OCI-LY1 (cell line): ENCODE measurements at regions not wholly inside any gene's neighbourhood (a gene's known extent, or its start where the extent isn't known, plus 50 kb on each side); places are given as distances from the start of the nearest gene placed in this dataset.

Experiments
- H2AFZ ChIP-seq: fragments of 200-600 bp; sonication (generic), shearing (Covaris generic); 2 replicates; pipeline ENCODE4 v1.6.0; 2014; ENCODE audit warnings: antibody characterized with exemption, mild to moderate bottlenecking, low read length
- H3F3A ChIP-seq: fragments of 200-600 bp; sonication (generic), shearing (Covaris generic); 2 replicates; pipeline ENCODE4 v1.6.0; 2014; ENCODE audit warnings: mild to moderate bottlenecking, antibody characterized with exemption, low read length, moderate library complexity; ENCODE audit not compliant: insufficient read depth
- H3K27ac ChIP-seq: fragments of 200-600 bp; sonication (generic); 2 replicates; pipeline ENCODE4 v1.5.1; 2014; ENCODE audit warnings: low read length, mixed run types, mild to moderate bottlenecking, low read depth; ENCODE audit not compliant: poor library complexity, severe bottlenecking
- H3K27me3 ChIP-seq: fragments of 200-600 bp; sonication (generic); 2 replicates; pipeline ENCODE4 v1.6.0; 2014; ENCODE audit warnings: antibody characterized with exemption, mild to moderate bottlenecking, low read length, moderate library complexity; ENCODE audit not compliant: insufficient read depth
- H3K36me3 ChIP-seq: fragments of 200-600 bp; sonication (generic); 2 replicates; pipeline ENCODE4 v1.6.1; 2014; ENCODE audit warnings: mild to moderate bottlenecking, antibody characterized with exemption, low read length, moderate library complexity, mixed read lengths; ENCODE audit not compliant: insufficient read depth
- H3K4me1 ChIP-seq: fragments of 200-600 bp; sonication (generic); 2 replicates; pipeline ENCODE4 v1.5.1; 2014; ENCODE audit warnings: mild to moderate bottlenecking, low read length, moderate library complexity; ENCODE audit not compliant: insufficient read depth, severe bottlenecking
- H3K4me2 ChIP-seq: fragments of 200-600 bp; sonication (generic), shearing (Covaris generic); 2 replicates; pipeline ENCODE4 v1.6.1; 2014; ENCODE audit warnings: low read length
- H3K4me3 ChIP-seq: fragments of 200-600 bp; sonication (generic); 2 replicates; pipeline ENCODE4 v1.5.1; 2014; ENCODE audit warnings: low read length, low read depth, mild to moderate bottlenecking, mixed read lengths; ENCODE audit not compliant: poor library complexity, severe bottlenecking
- H3K79me2 ChIP-seq: fragments of 200-600 bp; shearing (Covaris generic); 2 replicates; pipeline ENCODE4 v1.6.1; 2016; ENCODE audit warnings: mixed run types, low read length, mixed read lengths; ENCODE audit not compliant: insufficient read depth
- H3K9ac ChIP-seq: fragments of 200-600 bp; sonication (generic), shearing (Covaris generic); 2 replicates; pipeline ENCODE4 v1.6.1; 2014; ENCODE audit warnings: mild to moderate bottlenecking, low read length, mixed read lengths
- H3K9me2 ChIP-seq: fragments of 200-600 bp; sonication (generic), shearing (Covaris generic); 2 replicates; pipeline ENCODE4 v1.6.1; 2014; ENCODE audit warnings: low read depth, mild to moderate bottlenecking, low read length, mixed read lengths
- H3K9me3 ChIP-seq: fragments of 200-600 bp; shearing (Covaris generic); 2 replicates; pipeline ENCODE4 v1.6.1; 2014; ENCODE audit warnings: low read length, mixed read lengths
- H4K20me1 ChIP-seq: fragments of 200-600 bp; sonication (generic), shearing (Covaris generic); 2 replicates; pipeline ENCODE4 v1.6.0; 2016; ENCODE audit warnings: mild to moderate bottlenecking, low read length; ENCODE audit not compliant: insufficient read depth
- CTCF ChIP-seq: fragments of 200-600 bp; sonication (generic), shearing (Covaris generic); IDR thresholded peaks from 2 replicates; pipeline ENCODE4 v1.5.1; 2017; ENCODE audit warnings: mild to moderate bottlenecking, antibody characterized with exemption, low read length, moderate library complexity, mixed read lengths
- EZH2 ChIP-seq: fragments of 200-600 bp; sonication (generic), shearing (Covaris generic); IDR thresholded peaks from 2 replicates; pipeline ENCODE4 v1.8.0; 2017; ENCODE audit warnings: borderline replicate concordance, mixed run types, mild to moderate bottlenecking, antibody characterized with exemption, low read length, moderate library complexity, mixed read lengths

GRCh38 chr10:30554440-30554825 is 75.1 kb downstream of the LYZL2 start:
- Histone ChIP-seq H2AFZ (no peak overlapping the region), H3K27ac (no peak overlapping the region), H3K9ac (no peak overlapping the region), H3K27me3 (no peaks in the 10 kb centered on the region), H3K36me3 (no peaks in the 10 kb centered on the region), H3K9me2 (no peaks in the 10 kb centered on the region), H4K20me1 (no peaks in the 10 kb centered on the region), H3K4me1 (no peaks in the 10 kb centered on the region), H3K79me2 (no peaks in the 10 kb centered on the region), H3K9me3 (no peaks in the 10 kb centered on the region), H3F3A (no peaks in the 10 kb centered on the region), H3K4me3 (no peak overlapping the region), H3K4me2 (no peak overlapping the region)
- TF ChIP-seq EZH2 (no peak), CTCF (no peak)

GRCh38 chr10:30553626-30554439 is 75.7 kb downstream of the LYZL2 start:
- no peaks in the 10 kb centered on the region for H3F3A ChIP-seq
- no peaks in the 10 kb centered on the region for H3K4me1 ChIP-seq
- no peak overlapping the region for H3K9ac ChIP-seq
- H3K36me3 ChIP-seq: no peaks in the 10 kb centered on the region
- no peaks in the 10 kb centered on the region for H3K9me2 ChIP-seq
- H3K9me3 ChIP-seq: no peaks in the 10 kb centered on the region
- H3K27me3 ChIP-seq: no peaks in the 10 kb centered on the region
- H3K4me3 ChIP-seq: no peak overlapping the region
- H4K20me1 ChIP-seq: no peaks in the 10 kb centered on the region
- H3K4me2 ChIP-seq: no peak overlapping the region
- H2AFZ ChIP-seq: no peak overlapping the region
- no peaks in the 10 kb centered on the region for H3K79me2 ChIP-seq
- TF ChIP-seq CTCF (no peak), EZH2 (no peak)
- H3K27ac ChIP-seq: no peak overlapping the region

- Histone ChIP-seq H3F3A (no peaks in the 10 kb centered on the region), H3K4me1 (no peaks in the 10 kb centered on the region), H3K4me3 (no peak overlapping the region), H3K9me2 (no peaks in the 10 kb centered on the region), H3K36me3 (no peaks in the 10 kb centered on the region), H3K27me3 (no peaks in the 10 kb centered on the region), H3K9me3 (no peaks in the 10 kb centered on the region), H3K9ac (no peak overlapping the region), H3K27ac (no peak overlapping the region), H2AFZ (no peak overlapping the region), H3K4me2 (no peak overlapping the region), H4K20me1 (no peaks in the 10 kb centered on the region), H3K79me2 (no peaks in the 10 kb centered on the region)
- TF ChIP-seq CTCF (no peak), EZH2 (no peak)
Observed at GRCh38 chr10:30553018-30553625, 76.4 kb downstream of the LYZL2 start.
